GM12878 (cell line): ENCODE measurements at regions not wholly inside any gene's neighbourhood (a gene's known extent, or its start where the extent isn't known, plus 50 kb on each side); places are given as distances from the start of the nearest gene placed in this dataset.

Source experiments
- ATAC-seq: fragments of 200-7000 bp; cut with Tn5 transposase; 3 replicates; pipeline ENCODE4 v1.9.1; 2020; ENCODE audit warnings: mild to moderate bottlenecking, moderate library complexity
- BruUV-seq: library from RNA; stranded (reverse); fragments of 400-500 nt; replicated peaks from 2 replicates; lab custom pipeline; 2021; lab: Mats Ljungman, UMichigan
- CTCF ChIA-PET: fragments of 300-600 bp; sonication (Branson Sonifier 250); formaldehyde crosslinking; extraction: SDS; loops from one replicate; lab custom pipeline; 2021; ENCODE audit warnings: inconsistent platforms; lab: Yijun Ruan, JAX
- POLR2A ChIA-PET: fragments of 350-600 bp; formaldehyde crosslinking; extraction: SDS; loops from one replicate; lab custom pipeline; 2021; ENCODE audit warnings: inconsistent platforms; lab: Charles Lee
- RAD21 ChIA-PET: fragments of 300-600 bp; sonication (Branson Sonifier 250); formaldehyde crosslinking; loops from one replicate; lab custom pipeline; 2023; ENCODE audit warnings: antibody characterized with exemption; ENCODE audit not compliant: unreplicated experiment; lab: Charles Lee
- SMC1A ChIA-PET: fragments of 300-600 bp; sonication (Branson Sonifier 250); formaldehyde crosslinking; loops from one replicate; lab custom pipeline; 2023; ENCODE audit not compliant: unreplicated experiment, uncharacterized antibody; lab: Charles Lee
- DNase-seq: peaks from one replicate; pipeline ENCODE4 v3.0.0-alpha.2; 2011; ENCODE audit warnings: low read depth, low spot score
- FAIRE-seq: peaks from 3 replicates; lab custom pipeline; 2011; peaks lifted over from hg19 to GRCh38; lab: Jason Lieb, UNC
- H2AFZ ChIP-seq: 2 replicates; pipeline ENCODE4 v1.6.0; 2011; ENCODE audit warnings: low read depth, low read length, control low read depth; ENCODE audit not compliant: control insufficient read depth
- H3K27ac ChIP-seq: 2 replicates; pipeline ENCODE4 v1.5.1; 2011; ENCODE audit warnings: control low read depth; ENCODE audit not compliant: control insufficient read depth, insufficient read depth
- H3K27me3 ChIP-seq, 2 experiments: replicated peaks in 1 of 2; 2 replicates each; pipeline versions ENCODE4 v1.6.0 to v1.6.1; 2011; ENCODE audit warnings: low read length in 1 of 2; ENCODE audit not compliant: control insufficient read depth in 2 of 2, insufficient read depth in 2 of 2
- H3K36me3 ChIP-seq, 2 experiments: 2 replicates each; pipeline ENCODE4 v1.5.1; 2011; ENCODE audit warnings: low read length in 1 of 2; ENCODE audit not compliant: control insufficient read depth in 2 of 2, insufficient read depth in 2 of 2
- H3K4me1 ChIP-seq: 2 replicates; pipeline ENCODE4 v1.6.1; 2011; ENCODE audit warnings: mild to moderate bottlenecking, low read length, moderate library complexity, mixed read lengths; ENCODE audit not compliant: control insufficient read depth, insufficient read depth
- H3K4me2 ChIP-seq: 2 replicates; pipeline ENCODE4 v1.6.0; 2011; ENCODE audit warnings: control low read depth; ENCODE audit not compliant: control insufficient read depth, insufficient read depth
- H3K4me3 ChIP-seq: fragments of 200-600 bp; sonication (generic); 2 replicates; pipeline ENCODE4 v1.5.1; 2016
- H3K79me2 ChIP-seq: 2 replicates; pipeline ENCODE4 v1.6.0; 2011; ENCODE audit warnings: low read length; ENCODE audit not compliant: control insufficient read depth, insufficient read depth
- H3K9ac ChIP-seq: 2 replicates; pipeline ENCODE4 v1.8.0; 2011; ENCODE audit warnings: low read length, control low read depth, mixed read lengths; ENCODE audit not compliant: control insufficient read depth, insufficient read depth
- H3K9me3 ChIP-seq: replicated peaks from 3 replicates; pipeline ENCODE4 v1.5.1; 2011; ENCODE audit warnings: mild to moderate bottlenecking, low read length; ENCODE audit not compliant: control insufficient read depth, insufficient read depth
- H4K20me1 ChIP-seq: 2 replicates; pipeline ENCODE4 v1.6.0; 2011; ENCODE audit not compliant: control insufficient read depth, insufficient read depth
- CREM ChIP-seq: IDR thresholded peaks from 2 replicates; pipeline ENCODE4 v1.6.1; 2014; ENCODE audit warnings: antibody characterized with exemption, low read depth
- JUND ChIP-seq: IDR thresholded peaks from 2 replicates; pipeline ENCODE4 v1.6.1; 2012; ENCODE audit warnings: low read depth, mild to moderate bottlenecking, low read length, improper control_type of control experiment, moderate library complexity
- NRF1 ChIP-seq: conservative IDR thresholded peaks from 2 replicates; pipeline ENCODE4 v1.6.1; 2011; ENCODE audit warnings: mild to moderate bottlenecking, low read depth, low read length, improper control_type of control experiment
- PAX5 ChIP-seq: IDR thresholded peaks from 2 replicates; pipeline ENCODE4 v1.6.1; 2011; ENCODE audit warnings: low read depth, low read length, borderline replicate concordance
- SUZ12 ChIP-seq: fragments of 200-600 bp; sonication (generic); IDR thresholded peaks from one replicate; pipeline ENCODE4 v1.6.1; 2018; ENCODE audit warnings: antibody characterized with exemption, mild to moderate bottlenecking; ENCODE audit not compliant: unreplicated experiment
- YBX1 ChIP-seq: fragments of 450-650 bp; IDR thresholded peaks from 2 replicates; pipeline ENCODE4 v1.6.1; 2016; ENCODE audit warnings: antibody characterized with exemption
- WGBS: methylation state at CpG from one replicate; pipeline ENCODE4 v1.1.6; 2016; ENCODE audit warnings: low lambda C conversion rate; ENCODE audit not compliant: insufficient replicate concordance, insufficient coverage; ENCODE audit errors: missing lambda C conversion rate; 5-methylcytosine and 5-hydroxymethylcytosine counted together
- in situ Hi-C: fragments of 300-500 bp; cut with MboI; formaldehyde crosslinking; loops from 9 replicates; pipeline ENCODE4 v1.14.3; 2018; ENCODE audit warnings: mixed read lengths
- intact Hi-C: fragments of 100-400 bp; cut with micrococcal nuclease; formaldehyde crosslinking; loops from one replicate; pipeline ENCODE4 v1.14.2; 2022; ENCODE audit not compliant: unreplicated experiment
- TF ChIP-seq, protein P1 (sequence below): fragments of 450-650 bp; IDR thresholded peaks from 2 replicates; pipeline ENCODE4 v1.6.1; 2017; ENCODE audit warnings: borderline replicate concordance
- TF ChIP-seq, protein P2 (sequence below): fragments of 450-650 bp; IDR thresholded peaks from 2 replicates; pipeline ENCODE4 v1.6.1; 2017; ENCODE audit warnings: mild to moderate bottlenecking, moderate library complexity
- TF ChIP-seq, protein P3 (sequence below): IDR thresholded peaks from 2 replicates; pipeline ENCODE4 v1.6.1; 2011; ENCODE audit warnings: mild to moderate bottlenecking, low read depth, low read length, moderate library complexity; ENCODE audit not compliant: insufficient replicate concordance
- TF ChIP-seq, protein P4 (sequence below): IDR thresholded peaks from 2 replicates; pipeline ENCODE4 v1.6.1; 2012; ENCODE audit warnings: low read depth, low read length, improper control_type of control experiment
- TF ChIP-seq, protein P5 (sequence below): fragments of 450-650 bp; IDR thresholded peaks from 2 replicates; pipeline ENCODE4 v1.6.1; 2016; ENCODE audit warnings: mild to moderate bottlenecking, moderate library complexity, borderline replicate concordance

DNA sequence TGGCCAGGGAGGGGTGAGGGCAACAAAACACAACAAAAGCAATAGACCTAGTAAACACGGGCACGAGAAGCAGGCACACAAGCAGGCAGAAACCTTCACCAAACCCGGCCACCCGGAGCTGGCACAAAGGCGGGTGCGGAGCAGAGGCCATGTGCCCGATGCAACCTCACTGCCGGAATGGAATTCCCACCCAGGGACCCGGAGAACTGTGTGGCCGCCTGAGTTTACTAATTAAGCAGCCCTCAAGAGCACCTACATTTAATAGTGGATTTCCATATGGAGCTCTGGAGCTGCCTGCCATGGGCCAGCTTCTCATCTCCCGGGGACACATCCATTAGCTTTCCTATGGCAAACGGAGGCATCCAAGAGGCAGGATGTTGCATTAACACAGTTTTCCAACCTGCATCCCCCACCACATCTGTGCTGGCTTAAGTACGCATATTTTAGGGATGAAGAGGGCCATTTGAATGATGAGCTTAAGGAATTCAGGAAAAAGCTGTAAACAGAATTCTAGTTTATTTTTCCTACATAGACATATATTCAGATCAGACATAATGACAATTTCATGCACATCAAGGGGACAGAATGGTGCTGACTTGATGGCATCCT, 104.5 kb upstream of the SMIM21 start:
- no peaks in the 10 kb centered on the region for H3K36me3 ChIP-seq
- H3K9ac ChIP-seq: no peak overlapping the region
- H3K9me3 ChIP-seq: no peaks in the 10 kb centered on the region
- H3K4me3 ChIP-seq: no peak overlapping the region
- no peaks in the 10 kb centered on the region for H3K4me1 ChIP-seq
- H3K27me3 ChIP-seq: peaks cover 0 to 2% of the 10 kb centered on the region in 2 experiments; a peak in 1 of 4 replicates
- no TSS peak for BruUV-seq
- in situ Hi-C loops (no loop called here), intact Hi-C loops (no loop called here)
- TF ChIP-seq NRF1 (no peak), PAX5 (no peak), SUZ12 (no peak), CREM (no peak), JUND (no peak), YBX1 (no peak)
- TF ChIP-seq, protein P1, sequence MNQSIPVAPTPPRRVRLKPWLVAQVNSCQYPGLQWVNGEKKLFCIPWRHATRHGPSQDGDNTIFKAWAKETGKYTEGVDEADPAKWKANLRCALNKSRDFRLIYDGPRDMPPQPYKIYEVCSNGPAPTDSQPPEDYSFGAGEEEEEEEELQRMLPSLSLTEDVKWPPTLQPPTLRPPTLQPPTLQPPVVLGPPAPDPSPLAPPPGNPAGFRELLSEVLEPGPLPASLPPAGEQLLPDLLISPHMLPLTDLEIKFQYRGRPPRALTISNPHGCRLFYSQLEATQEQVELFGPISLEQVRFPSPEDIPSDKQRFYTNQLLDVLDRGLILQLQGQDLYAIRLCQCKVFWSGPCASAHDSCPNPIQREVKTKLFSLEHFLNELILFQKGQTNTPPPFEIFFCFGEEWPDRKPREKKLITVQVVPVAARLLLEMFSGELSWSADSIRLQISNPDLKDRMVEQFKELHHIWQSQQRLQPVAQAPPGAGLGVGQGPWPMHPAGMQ: no peak
- TF ChIP-seq, protein P2, sequence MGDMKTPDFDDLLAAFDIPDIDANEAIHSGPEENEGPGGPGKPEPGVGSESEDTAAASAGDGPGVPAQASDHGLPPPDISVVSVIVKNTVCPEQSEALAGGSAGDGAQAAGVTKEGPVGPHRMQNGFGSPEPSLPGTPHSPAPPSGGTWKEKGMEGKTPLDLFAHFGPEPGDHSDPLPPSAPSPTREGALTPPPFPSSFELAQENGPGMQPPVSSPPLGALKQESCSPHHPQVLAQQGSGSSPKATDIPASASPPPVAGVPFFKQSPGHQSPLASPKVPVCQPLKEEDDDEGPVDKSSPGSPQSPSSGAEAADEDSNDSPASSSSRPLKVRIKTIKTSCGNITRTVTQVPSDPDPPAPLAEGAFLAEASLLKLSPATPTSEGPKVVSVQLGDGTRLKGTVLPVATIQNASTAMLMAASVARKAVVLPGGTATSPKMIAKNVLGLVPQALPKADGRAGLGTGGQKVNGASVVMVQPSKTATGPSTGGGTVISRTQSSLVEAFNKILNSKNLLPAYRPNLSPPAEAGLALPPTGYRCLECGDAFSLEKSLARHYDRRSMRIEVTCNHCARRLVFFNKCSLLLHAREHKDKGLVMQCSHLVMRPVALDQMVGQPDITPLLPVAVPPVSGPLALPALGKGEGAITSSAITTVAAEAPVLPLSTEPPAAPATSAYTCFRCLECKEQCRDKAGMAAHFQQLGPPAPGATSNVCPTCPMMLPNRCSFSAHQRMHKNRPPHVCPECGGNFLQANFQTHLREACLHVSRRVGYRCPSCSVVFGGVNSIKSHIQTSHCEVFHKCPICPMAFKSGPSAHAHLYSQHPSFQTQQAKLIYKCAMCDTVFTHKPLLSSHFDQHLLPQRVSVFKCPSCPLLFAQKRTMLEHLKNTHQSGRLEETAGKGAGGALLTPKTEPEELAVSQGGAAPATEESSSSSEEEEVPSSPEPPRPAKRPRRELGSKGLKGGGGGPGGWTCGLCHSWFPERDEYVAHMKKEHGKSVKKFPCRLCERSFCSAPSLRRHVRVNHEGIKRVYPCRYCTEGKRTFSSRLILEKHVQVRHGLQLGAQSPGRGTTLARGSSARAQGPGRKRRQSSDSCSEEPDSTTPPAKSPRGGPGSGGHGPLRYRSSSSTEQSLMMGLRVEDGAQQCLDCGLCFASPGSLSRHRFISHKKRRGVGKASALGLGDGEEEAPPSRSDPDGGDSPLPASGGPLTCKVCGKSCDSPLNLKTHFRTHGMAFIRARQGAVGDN: no peak
- TF ChIP-seq, protein P3, sequence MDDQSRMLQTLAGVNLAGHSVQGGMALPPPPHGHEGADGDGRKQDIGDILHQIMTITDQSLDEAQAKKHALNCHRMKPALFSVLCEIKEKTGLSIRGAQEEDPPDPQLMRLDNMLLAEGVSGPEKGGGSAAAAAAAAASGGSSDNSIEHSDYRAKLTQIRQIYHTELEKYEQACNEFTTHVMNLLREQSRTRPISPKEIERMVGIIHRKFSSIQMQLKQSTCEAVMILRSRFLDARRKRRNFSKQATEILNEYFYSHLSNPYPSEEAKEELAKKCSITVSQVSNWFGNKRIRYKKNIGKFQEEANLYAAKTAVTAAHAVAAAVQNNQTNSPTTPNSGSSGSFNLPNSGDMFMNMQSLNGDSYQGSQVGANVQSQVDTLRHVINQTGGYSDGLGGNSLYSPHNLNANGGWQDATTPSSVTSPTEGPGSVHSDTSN: no peak
- TF ChIP-seq, protein P4, sequence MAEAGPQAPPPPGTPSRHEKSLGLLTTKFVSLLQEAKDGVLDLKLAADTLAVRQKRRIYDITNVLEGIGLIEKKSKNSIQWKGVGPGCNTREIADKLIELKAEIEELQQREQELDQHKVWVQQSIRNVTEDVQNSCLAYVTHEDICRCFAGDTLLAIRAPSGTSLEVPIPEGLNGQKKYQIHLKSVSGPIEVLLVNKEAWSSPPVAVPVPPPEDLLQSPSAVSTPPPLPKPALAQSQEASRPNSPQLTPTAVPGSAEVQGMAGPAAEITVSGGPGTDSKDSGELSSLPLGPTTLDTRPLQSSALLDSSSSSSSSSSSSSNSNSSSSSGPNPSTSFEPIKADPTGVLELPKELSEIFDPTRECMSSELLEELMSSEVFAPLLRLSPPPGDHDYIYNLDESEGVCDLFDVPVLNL: no peak
- TF ChIP-seq, protein P5, sequence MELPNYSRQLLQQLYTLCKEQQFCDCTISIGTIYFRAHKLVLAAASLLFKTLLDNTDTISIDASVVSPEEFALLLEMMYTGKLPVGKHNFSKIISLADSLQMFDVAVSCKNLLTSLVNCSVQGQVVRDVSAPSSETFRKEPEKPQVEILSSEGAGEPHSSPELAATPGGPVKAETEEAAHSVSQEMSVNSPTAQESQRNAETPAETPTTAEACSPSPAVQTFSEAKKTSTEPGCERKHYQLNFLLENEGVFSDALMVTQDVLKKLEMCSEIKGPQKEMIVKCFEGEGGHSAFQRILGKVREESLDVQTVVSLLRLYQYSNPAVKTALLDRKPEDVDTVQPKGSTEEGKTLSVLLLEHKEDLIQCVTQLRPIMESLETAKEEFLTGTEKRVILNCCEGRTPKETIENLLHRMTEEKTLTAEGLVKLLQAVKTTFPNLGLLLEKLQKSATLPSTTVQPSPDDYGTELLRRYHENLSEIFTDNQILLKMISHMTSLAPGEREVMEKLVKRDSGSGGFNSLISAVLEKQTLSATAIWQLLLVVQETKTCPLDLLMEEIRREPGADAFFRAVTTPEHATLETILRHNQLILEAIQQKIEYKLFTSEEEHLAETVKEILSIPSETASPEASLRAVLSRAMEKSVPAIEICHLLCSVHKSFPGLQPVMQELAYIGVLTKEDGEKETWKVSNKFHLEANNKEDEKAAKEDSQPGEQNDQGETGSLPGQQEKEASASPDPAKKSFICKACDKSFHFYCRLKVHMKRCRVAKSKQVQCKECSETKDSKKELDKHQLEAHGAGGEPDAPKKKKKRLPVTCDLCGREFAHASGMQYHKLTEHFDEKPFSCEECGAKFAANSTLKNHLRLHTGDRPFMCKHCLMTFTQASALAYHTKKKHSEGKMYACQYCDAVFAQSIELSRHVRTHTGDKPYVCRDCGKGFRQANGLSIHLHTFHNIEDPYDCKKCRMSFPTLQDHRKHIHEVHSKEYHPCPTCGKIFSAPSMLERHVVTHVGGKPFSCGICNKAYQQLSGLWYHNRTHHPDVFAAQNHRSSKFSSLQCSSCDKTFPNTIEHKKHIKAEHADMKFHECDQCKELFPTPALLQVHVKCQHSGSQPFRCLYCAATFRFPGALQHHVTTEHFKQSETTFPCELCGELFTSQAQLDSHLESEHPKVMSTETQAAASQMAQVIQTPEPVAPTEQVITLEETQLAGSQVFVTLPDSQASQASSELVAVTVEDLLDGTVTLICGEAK: no peak
- ChIA-PET POLR2A (no interaction called here), SMC1A (no interaction called here), CTCF (no interaction called here), RAD21 (no interaction called here)
- H2AFZ ChIP-seq: no peak overlapping the region
- no peak overlapping the region for H3K4me2 ChIP-seq
- FAIRE-seq (no peak), ATAC-seq (no peak), DNase-seq (no peak)
- WGBS: 50% methylated on average over 13 of the region's 13 CpGs
- H3K27ac ChIP-seq: no peak overlapping the region
- H3K79me2 ChIP-seq: no peaks in the 10 kb centered on the region
- H4K20me1 ChIP-seq: no peaks in the 10 kb centered on the region
